ENCODE measurements at regions not wholly inside any gene's neighbourhood (a gene's known extent, or its start where the extent isn't known, plus 50 kb on each side); places are given as distances from the start of the nearest gene placed in this dataset.

DNA sequence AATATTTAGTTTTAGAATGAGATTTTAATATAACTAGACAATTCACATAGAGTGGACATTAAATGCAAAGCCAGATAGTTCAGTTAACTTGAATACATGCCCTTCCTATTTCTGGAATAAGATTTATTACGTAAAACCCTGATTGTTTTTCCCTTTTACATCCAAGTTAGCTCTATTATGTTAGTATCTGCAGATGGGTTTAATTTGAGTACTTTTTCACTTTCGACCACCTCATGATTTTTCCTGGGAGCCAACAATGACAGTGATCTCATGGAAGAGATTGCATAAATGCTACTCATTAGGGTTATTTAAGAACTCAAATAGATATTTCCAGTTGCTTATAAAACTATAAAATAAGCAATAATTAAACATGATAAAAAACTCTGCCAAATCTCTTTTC, 199.4 kb upstream of the PTGFR start:
- TF ChIP-seq, protein P1, sequence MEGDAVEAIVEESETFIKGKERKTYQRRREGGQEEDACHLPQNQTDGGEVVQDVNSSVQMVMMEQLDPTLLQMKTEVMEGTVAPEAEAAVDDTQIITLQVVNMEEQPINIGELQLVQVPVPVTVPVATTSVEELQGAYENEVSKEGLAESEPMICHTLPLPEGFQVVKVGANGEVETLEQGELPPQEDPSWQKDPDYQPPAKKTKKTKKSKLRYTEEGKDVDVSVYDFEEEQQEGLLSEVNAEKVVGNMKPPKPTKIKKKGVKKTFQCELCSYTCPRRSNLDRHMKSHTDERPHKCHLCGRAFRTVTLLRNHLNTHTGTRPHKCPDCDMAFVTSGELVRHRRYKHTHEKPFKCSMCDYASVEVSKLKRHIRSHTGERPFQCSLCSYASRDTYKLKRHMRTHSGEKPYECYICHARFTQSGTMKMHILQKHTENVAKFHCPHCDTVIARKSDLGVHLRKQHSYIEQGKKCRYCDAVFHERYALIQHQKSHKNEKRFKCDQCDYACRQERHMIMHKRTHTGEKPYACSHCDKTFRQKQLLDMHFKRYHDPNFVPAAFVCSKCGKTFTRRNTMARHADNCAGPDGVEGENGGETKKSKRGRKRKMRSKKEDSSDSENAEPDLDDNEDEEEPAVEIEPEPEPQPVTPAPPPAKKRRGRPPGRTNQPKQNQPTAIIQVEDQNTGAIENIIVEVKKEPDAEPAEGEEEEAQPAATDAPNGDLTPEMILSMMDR (IDR thresholded peaks at IDR 0.05; ENCODE audit: insufficient read depth, low read length) = no peak
- TF ChIP-seq GABPA (IDR thresholded peaks at IDR 0.05; ENCODE audit: low read depth) = no peak
- no peak for TF ChIP-seq POLR2AphosphoS5 (IDR thresholded peaks at IDR 0.05; ENCODE audit: low read depth)

Data from HL-60 (cell line).